GM21360 (cell line): ENCODE measurements at regions not wholly inside any gene's neighbourhood (a gene's known extent, or its start where the extent isn't known, plus 50 kb on each side); places are given as distances from the start of the nearest gene placed in this dataset.

Source experiments
- ATAC-seq: cut with Tn5 transposase; IDR thresholded peaks from one replicate; pipeline ENCODE4 v1.9.1; 2021; ENCODE audit warnings: mild to moderate bottlenecking, moderate library complexity; ENCODE audit not compliant: unreplicated experiment

- no peak for ATAC-seq
These were observed 549.3 kb downstream of the METTL15 start for GRCh38 chr11:28657378-28658030.

DNA sequence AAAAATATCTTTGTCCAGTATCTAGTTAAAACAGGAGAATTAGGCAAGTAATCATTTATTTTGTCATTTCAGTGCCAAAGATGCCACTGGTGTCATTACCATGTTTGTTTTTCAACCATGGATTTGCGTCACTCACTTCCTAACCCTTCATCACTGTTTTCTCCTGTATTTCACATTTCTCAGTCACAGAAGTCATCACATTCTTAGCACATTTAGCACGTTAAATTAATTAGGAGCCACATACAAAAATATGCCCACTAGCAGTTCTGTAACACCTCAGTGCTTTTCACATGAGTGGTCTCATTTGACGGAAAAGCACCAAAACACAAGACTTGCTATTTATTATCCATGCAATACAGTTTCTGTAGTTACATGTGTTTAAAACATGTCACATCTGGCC, 546.0 kb downstream of the METTL15 start:
- no peak for ATAC-seq

DNA sequence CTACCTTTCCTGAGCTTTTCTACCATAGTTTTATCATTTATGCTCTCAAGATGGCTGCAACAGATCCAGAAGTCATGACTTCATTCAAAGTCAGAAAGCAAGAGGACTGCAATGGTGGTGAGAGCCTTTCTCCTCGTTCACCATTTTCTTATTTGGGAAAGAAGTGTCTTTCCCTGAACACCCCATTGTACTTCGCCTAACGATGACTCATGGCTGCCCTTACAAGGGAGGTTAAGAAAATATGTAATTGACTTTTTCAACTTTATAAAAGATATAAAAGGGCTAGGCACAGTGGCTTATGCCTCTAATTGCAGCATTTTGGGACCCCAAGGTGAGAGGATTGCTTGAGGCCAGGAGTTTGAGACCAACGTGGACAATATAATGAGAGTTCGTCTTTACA, 541.7 kb downstream of the METTL15 start:
- no peak for ATAC-seq

DNA sequence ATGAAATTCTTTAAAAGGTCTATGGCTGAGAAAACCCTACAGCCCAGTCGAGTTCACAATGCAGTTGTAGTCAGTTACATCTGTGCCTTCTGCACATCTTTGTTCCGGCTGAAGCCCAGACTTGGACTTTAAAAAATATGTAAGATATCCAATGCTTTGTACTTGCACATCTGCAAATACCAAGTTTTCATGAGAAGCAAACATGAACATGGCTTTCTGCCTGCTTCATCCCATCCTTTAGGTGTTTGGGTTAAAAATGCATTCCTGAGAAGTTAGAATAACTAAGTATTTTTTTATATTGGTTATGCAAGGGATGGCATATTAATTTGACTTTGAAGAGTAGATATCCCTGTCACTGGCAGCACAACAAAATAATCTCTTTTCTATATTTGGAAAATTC, 528.4 kb downstream of the METTL15 start:
- no peak for ATAC-seq

DNA sequence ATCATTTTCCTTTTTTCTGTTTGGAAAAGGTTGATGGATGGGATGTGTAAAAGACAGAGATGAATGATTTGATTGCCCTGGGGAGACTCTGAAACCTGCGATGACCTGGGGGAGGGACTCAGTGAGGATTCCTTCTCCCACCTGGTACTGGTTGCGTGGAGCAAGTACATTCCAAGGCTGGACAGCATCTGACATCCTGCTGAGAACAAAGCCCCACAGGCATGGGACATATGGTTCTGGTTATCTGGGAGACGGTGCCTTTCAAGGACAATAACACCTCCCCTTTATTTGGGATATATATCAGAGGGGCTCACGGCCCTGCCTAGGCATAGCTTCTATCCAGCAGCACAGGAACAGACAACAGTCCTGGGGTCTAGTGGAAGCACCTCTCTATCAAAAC, 527.8 kb downstream of the METTL15 start:
- no peak for ATAC-seq

GRCh38 chr11:28632338-28632737, 524.1 kb downstream of the METTL15 start:
- ATAC-seq = no peak

DNA sequence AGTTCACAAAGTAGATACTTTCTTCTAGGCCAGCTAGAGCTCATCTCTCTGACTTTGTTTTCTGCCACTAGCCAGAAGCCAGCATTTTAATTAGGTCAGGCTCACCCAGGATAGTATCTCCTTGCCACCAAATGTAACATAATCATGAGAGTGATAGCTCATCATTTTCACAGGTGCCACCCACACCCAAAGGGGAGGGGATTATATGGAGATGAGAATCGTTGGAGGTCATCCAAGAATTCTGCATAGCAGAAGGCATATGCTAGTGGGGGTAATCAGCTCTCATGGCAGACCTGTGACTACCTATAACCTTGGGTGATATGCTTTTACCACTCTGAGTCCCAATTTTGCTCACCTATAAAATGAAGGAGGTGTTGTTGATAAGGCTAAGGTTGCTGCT, 523.0 kb downstream of the METTL15 start:
- ATAC-seq = no peak

DNA sequence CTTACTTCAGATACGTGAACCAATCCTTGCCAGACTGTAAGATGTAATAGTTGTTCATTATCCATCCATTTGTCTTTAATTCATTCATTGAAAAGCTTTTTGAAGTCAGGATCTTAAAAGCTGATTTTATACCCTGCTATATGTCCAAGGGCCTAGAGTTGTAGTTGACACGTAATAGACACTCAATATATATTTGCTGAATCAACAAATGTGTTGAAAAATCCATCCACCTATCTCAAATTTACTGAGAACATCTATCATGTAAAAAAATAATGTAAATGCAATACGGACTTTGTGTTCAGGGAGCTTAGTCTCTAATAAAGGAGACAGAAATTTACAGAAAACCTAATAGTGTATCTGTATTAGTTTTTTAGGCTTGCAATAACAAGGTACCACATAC, 521.0 kb downstream of the METTL15 start:
- ATAC-seq = no peak

DNA sequence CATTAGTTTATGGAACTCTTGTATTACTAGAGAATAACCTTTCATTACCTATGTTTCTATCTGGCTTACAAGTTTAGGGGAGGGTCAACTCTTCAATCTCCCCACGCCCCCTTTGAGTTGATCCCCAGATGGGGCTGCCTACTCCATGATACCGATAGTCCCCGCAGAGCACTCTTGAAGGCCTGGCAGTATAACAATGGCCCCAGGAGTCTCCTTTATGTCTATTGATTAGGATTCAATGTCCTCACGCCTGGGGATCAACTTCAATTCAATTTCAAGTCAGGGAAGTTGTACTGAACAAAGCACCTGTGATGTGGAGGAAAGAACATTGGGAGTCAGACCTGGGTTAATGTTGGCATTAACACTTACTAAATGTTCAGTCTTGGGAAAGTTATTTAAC, 520.2 kb downstream of the METTL15 start:
- ATAC-seq = no peak

GRCh38 chr11:28627690-28628255, 519.6 kb downstream of the METTL15 start:
- no peak for ATAC-seq

GRCh38 chr11:28625532-28625931, 517.3 kb downstream of the METTL15 start:
- ATAC-seq = no peak

DNA sequence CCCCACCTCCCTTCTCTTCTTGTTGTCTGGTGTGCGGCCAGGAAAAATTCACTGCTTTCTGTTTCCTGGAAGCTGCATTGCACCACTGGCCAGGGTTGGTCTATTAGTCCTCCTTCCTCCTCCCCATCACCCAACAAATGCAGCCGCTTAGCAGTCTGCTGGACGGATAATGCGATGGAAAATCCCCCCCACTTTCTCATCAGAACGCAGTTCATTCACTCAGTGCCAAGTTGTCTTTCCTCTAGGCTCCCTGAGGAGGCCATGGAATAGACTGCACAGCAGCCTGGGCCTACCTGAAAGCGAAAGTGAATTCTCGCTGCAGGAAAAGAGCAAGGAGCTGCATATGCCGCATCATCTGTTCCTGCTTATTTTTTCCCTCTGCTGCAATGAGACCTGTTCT, 513.6 kb downstream of the METTL15 start:
- no peak for ATAC-seq

GRCh38 chr11:28619846-28620540, 511.8 kb downstream of the METTL15 start:
- ATAC-seq = no peak

- no peak for ATAC-seq
These were observed 510.2 kb downstream of the METTL15 start for GRCh38 chr11:28618416-28618815.

DNA sequence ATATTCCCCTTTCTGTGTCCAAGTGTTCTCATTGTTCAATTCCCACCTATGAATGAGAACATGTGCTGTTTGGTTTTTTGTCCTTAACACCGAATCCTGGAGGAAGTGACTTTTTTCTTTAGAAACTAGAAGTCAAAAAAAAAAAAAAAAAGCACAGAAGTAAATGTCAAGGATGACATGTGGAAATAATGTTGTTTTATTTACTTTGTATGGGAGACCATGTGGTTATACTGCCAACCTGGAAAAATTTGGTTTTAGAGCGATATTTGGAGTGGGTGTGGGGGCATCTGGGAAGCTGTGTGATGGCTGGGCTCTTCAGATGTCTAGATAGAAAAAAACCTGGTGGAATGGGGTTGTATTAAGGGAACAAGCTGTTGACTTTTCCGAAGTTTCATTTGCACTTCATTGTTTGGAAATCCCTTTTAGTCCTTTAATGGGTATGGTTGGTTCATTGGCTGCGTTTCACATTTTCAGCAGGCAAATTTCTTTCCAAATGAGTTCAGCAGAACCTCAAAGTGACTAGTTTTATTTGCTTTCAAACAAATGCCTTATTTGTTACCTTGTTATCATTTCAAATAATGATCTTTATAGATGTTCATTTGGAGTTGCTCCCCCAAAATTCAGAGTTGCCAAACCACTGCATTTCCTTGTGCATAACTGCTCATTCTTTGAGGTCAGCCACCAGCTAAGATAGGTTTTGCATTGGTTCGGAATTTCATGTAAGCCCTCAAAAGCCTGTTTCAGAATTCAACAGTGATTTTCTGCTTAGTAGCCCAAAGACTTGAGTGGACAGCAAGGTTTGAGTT, 508.2 kb downstream of the METTL15 start:
- ATAC-seq = no peak

DNA sequence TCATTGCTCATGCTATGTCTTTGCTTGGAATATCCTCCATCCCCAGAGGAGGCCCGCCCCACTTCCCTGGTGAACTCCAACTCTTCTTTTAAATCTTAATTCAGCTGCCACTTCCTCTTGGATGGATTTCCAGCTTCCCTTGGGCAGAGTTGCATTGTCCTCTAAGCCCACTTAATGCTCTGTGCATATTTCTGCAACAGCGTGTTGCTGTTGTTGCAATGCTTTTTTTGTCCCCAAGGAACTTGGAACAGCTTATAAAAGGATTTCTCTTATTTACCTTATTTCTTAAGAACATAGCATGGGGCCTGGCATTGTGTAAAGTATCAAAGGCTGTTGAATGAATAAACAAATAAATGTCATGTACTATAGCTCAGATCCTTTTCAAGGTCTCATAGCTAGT, 507.4 kb downstream of the METTL15 start:
- ATAC-seq = no peak

- ATAC-seq = no peak
These were observed 498.7 kb downstream of the METTL15 start for GRCh38 chr11:28606930-28607329.

DNA sequence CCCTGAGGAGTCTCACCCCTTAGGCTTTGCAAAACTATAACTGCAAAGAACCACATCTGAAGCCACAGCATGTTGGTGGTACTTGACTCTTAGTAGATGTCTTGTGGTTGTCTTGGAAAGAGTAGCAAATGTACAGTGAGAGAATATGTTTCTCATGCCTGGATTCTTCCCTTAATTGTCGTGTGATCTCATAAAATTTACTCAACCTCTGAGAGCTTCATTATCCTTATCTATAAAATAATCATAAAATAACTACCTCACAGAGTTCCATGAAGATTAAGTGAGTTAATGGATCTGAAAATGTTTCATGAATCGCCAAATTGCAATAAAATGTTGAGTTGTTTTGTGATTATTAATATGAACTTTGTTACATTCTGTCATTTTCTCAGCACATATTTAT, 491.5 kb downstream of the METTL15 start:
- no peak for ATAC-seq

- ATAC-seq = no peak
These were observed 490.3 kb downstream of the METTL15 start for GRCh38 chr11:28598531-28598930.

GRCh38 chr11:28596816-28597215, 488.6 kb downstream of the METTL15 start:
- no peak for ATAC-seq

DNA sequence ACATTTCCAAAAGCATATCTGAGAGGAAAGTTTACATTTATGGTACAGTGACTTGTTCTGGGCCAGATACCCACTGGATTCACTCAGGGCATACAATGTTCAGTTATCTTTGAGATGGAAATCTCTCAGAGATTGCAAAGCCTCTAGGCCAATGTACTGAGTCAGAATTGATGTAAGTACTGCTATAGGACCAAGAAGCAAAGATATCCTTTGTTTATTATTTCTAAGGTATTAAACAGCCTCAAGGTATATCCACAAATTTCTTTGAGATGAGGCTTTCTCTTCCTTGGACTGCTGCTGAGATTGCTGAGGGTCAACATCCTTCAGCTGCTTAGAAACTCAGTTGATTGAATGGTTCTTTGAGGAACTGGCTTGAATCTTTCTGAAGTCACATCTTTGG, 484.0 kb downstream of the METTL15 start:
- ATAC-seq = no peak

GRCh38 chr11:28584992-28585391, 476.8 kb downstream of the METTL15 start:
- no peak for ATAC-seq
